ENCODE measurements at regions not wholly inside any gene's neighbourhood (a gene's known extent, or its start where the extent isn't known, plus 50 kb on each side); places are given as distances from the start of the nearest gene placed in this dataset.

GRCh38 chr17:70984873-70985272 is 815.5 kb downstream of the KCNJ2 start:
- Histone ChIP-seq H3K4me3 (no peak overlapping the region), H3K4me1 (ENCODE audit: insufficient read depth) (no peaks in the 10 kb centered on the region), H3K9me3 (no peaks in the 10 kb centered on the region), H3K36me3 (no peaks in the 10 kb centered on the region), H3K27ac (no peak overlapping the region), H3K27me3 (no peaks in the 10 kb centered on the region)
- WGBS, 3 donors = 74 to 95% (median 92%) methylated on average over 3 of the region's 3 CpGs
- DNase-seq = no peak
- intact Hi-C loops (cut with DNase I) = no loop called here
- TF ChIP-seq EP300 (IDR thresholded peaks at IDR 0.05) = no peak
- no peak for TF ChIP-seq CTCF (IDR thresholded peaks at IDR 0.05)
- no peak for TF ChIP-seq POLR2A (IDR thresholded peaks at IDR 0.05)

- TF ChIP-seq CTCF (IDR thresholded peaks at IDR 0.05) (no peak), EP300 (IDR thresholded peaks at IDR 0.05) (no peak), POLR2A (IDR thresholded peaks at IDR 0.05) (no peak)
- no peaks in the 10 kb centered on the region for H3K9me3 ChIP-seq
- 50 to 61% (median 56%) methylated on average over 4 of the region's 4 CpGs for WGBS, 3 donors
- no peak overlapping the region for H3K4me3 ChIP-seq
- H3K27ac ChIP-seq = no peak overlapping the region
- no peaks in the 10 kb centered on the region for H3K27me3 ChIP-seq
- DNase-seq = no peak
- H3K36me3 ChIP-seq = no peaks in the 10 kb centered on the region
- intact Hi-C loops (cut with DNase I) = no loop called here
- H3K4me1 ChIP-seq (ENCODE audit: insufficient read depth) = no peaks in the 10 kb centered on the region
Measured at GRCh38 chr17:70987867-70988340, 818.6 kb downstream of the KCNJ2 start.

- no peak for DNase-seq
- 35 to 43% (median 43%) methylated on average over 1 of the region's 1 CpG for WGBS, 3 donors
- TF ChIP-seq CTCF (IDR thresholded peaks at IDR 0.05) (no peak), EP300 (IDR thresholded peaks at IDR 0.05) (no peak), POLR2A (IDR thresholded peaks at IDR 0.05) (no peak)
- Histone ChIP-seq H3K4me3 (no peak overlapping the region), H3K27me3 (no peaks in the 10 kb centered on the region), H3K4me1 (ENCODE audit: insufficient read depth) (no peaks in the 10 kb centered on the region), H3K9me3 (no peaks in the 10 kb centered on the region), H3K27ac (no peak overlapping the region), H3K36me3 (no peaks in the 10 kb centered on the region)
- intact Hi-C loops (cut with DNase I) = no loop called here
Measured at GRCh38 chr17:70988622-70989021, 819.3 kb downstream of the KCNJ2 start.

- WGBS, 3 donors = 75 to 85% (median 80%) methylated on average over 5 of the region's 5 CpGs
- Histone ChIP-seq H3K9me3 (no peaks in the 10 kb centered on the region), H3K4me1 (ENCODE audit: insufficient read depth) (no peaks in the 10 kb centered on the region), H3K36me3 (no peaks in the 10 kb centered on the region), H3K27ac (no peak overlapping the region), H3K4me3 (no peak overlapping the region), H3K27me3 (no peaks in the 10 kb centered on the region)
- intact Hi-C loops (cut with DNase I) = no loop called here
- DNase-seq = no peak
- TF ChIP-seq CTCF (IDR thresholded peaks at IDR 0.05) (no peak), EP300 (IDR thresholded peaks at IDR 0.05) (no peak), POLR2A (IDR thresholded peaks at IDR 0.05) (no peak)
Measured at GRCh38 chr17:70989280-70989679, 819.9 kb downstream of the KCNJ2 start.

Measured in ovary (tissue), 7 donors.